NT2/D1 (cell line): ENCODE measurements at regions not wholly inside any gene's neighbourhood (a gene's known extent, or its start where the extent isn't known, plus 50 kb on each side); places are given as distances from the start of the nearest gene placed in this dataset.

Experiments used
- DNase-seq: peaks from one replicate; pipeline ENCODE4 v3.0.0-alpha.2; 2011; ENCODE audit warnings: low read depth, low spot score
- H3K27me3 ChIP-seq: 2 replicates; pipeline ENCODE4 v1.6.0; 2011; ENCODE audit warnings: mild to moderate bottlenecking; ENCODE audit not compliant: insufficient read length, insufficient read depth
- H3K36me3 ChIP-seq: 2 replicates; pipeline ENCODE4 v1.6.1; 2011; ENCODE audit warnings: mild to moderate bottlenecking, low read length, mixed read lengths; ENCODE audit not compliant: insufficient read depth, insufficient read length
- H3K4me1 ChIP-seq: 2 replicates; pipeline ENCODE4 v1.5.1; 2011; ENCODE audit not compliant: insufficient read depth, insufficient read length
- H3K4me3 ChIP-seq: 2 replicates; pipeline ENCODE4 v1.5.1; 2011; ENCODE audit warnings: low read depth; ENCODE audit not compliant: insufficient read length
- H3K9ac ChIP-seq: 2 replicates; pipeline ENCODE4 v1.6.0; 2011; ENCODE audit warnings: low read depth; ENCODE audit not compliant: insufficient read length
- H3K9me3 ChIP-seq: 2 replicates; pipeline ENCODE4 v1.5.1; 2011; ENCODE audit warnings: mild to moderate bottlenecking, low read length; ENCODE audit not compliant: insufficient read depth
- SUZ12 ChIP-seq: IDR thresholded peaks from 2 replicates; pipeline ENCODE4 v1.6.1; 2011; ENCODE audit not compliant: insufficient read length, insufficient read depth; ENCODE audit errors: extremely low read depth
- YY1 ChIP-seq: IDR thresholded peaks from 2 replicates; pipeline ENCODE4 v1.6.1; 2011; ENCODE audit not compliant: insufficient read length, insufficient read depth
- ZNF274 ChIP-seq: IDR thresholded peaks from 2 replicates; pipeline ENCODE4 v1.6.1; 2011; ENCODE audit warnings: mild to moderate bottlenecking, low read depth, low read length

DNA sequence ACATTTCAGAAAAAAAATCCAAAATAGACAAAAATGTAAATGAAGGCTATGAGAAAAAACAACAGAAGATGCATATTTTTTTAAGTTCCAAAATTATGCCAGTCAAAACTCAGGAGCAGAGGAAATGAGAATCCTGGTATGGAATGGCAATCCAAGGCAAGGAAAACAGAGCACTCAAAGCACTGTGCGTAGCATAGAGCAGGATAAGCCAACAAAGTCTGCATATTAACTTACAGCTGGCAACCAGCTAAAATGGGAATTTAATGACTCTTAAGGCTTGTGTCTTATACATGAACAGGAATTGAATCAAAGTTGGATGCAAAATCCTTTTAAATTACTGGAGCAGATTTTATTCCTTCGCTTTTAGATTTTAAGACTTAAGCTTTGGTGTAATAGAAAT is 203.5 kb upstream of the DAPK1 start:
- no peak for DNase-seq
- no peaks in the 10 kb centered on the region for H3K27me3 ChIP-seq
- TF ChIP-seq ZNF274 = no peak
- H3K9ac ChIP-seq = no peak overlapping the region
- no peaks in the 10 kb centered on the region for H3K4me1 ChIP-seq
- H3K9me3 ChIP-seq = peaks cover 11% of the 10 kb centered on the region
- H3K36me3 ChIP-seq = no peaks in the 10 kb centered on the region
- H3K4me3 ChIP-seq = no peak overlapping the region

DNA sequence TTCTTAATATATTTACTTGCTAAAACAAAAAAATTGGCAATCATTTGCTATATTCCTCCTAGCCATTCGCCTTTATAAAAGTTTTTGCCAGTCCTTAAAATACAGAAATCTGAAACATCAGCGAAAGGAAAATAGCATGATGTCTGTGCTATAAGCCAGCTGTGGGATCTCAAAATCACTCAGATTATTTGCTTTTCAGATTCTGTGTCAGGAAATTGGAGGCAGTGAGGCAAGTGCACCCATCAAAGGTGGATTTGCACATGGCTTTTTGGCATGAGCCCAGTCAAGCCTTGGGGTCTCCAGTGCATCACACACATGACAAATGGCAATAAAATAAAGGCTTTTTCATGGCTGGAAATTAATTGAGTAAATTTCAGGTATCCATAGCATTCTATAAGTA is 196.8 kb upstream of the DAPK1 start:
- no peaks in the 10 kb centered on the region for H3K36me3 ChIP-seq
- no peaks in the 10 kb centered on the region for H3K9me3 ChIP-seq
- H3K4me3 ChIP-seq = no peak overlapping the region
- TF ChIP-seq ZNF274 (no peak), SUZ12 (no peak), YY1 (no peak)
- no peaks in the 10 kb centered on the region for H3K4me1 ChIP-seq
- no peaks in the 10 kb centered on the region for H3K27me3 ChIP-seq
- no peak for DNase-seq
- no peak overlapping the region for H3K9ac ChIP-seq

DNA sequence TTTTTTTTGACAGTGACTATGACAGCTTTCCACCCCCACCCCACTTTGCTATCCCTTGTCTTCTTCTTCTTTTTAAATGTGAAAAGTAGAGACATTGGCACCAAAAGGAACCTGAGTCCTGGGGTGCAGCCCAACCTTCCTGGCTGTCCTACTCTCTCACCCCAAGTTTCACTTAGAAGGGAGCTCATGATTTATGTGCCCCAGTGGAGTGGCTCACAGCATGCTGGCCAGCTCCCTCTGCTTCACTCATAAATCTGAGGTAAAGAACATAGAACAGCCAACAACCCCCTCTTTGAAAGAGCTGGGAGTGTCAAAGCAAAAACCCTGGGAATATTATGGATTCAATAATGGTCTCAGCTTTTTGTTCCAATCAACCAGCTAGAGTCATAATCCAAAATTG is 196.3 kb upstream of the DAPK1 start:
- DNase-seq = no peak
- H3K4me1 ChIP-seq = no peaks in the 10 kb centered on the region
- no peak overlapping the region for H3K9ac ChIP-seq
- H3K9me3 ChIP-seq = no peaks in the 10 kb centered on the region
- H3K36me3 ChIP-seq = no peaks in the 10 kb centered on the region
- no peaks in the 10 kb centered on the region for H3K27me3 ChIP-seq
- TF ChIP-seq SUZ12 (no peak), ZNF274 (no peak), YY1 (no peak)
- no peak overlapping the region for H3K4me3 ChIP-seq

DNA sequence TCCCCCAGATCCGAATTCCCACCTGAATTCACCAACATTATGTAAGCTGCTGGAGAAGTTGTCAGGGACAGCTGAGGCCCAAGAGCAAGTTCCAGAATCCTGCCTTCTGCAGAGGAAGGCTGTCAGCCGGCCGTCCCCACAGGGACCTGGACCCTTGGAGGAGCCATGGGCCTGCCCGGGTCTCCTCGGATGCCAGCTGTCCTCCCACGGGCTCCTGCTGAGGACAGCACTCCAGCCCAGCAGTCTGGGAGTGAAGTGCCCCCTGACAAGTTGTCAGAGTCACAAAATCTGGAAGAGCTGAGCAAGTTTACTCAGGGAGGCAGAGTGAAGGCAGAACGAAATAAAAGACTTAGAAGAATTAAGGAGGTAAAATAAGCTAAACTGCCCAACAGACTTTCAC is 192.5 kb upstream of the DAPK1 start:
- TF ChIP-seq SUZ12 (no peak), YY1 (no peak), ZNF274 (no peak)
- DNase-seq = no peak
- no peak overlapping the region for H3K4me3 ChIP-seq
- H3K9ac ChIP-seq = no peak overlapping the region
- H3K36me3 ChIP-seq = no peaks in the 10 kb centered on the region
- no peaks in the 10 kb centered on the region for H3K27me3 ChIP-seq
- no peaks in the 10 kb centered on the region for H3K4me1 ChIP-seq
- H3K9me3 ChIP-seq = no peaks in the 10 kb centered on the region

DNA sequence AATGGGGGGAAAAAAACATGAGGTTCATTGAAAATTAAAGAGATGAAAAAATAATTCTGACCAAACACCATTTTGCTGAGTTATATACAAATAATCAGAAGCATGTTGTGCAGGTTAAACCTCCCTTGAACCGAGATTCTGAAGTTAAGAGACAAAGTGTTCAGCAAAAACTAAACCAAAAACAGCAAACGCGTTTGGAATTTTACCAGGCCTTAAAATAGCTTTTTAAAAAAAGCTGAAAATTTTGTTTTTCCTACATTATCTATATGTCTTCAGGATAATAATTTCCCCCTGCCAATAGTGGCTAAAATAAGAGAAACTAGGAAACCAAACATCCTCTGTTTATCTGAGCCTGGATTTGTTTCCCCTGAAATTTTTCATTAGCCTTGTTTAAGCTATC is 191.7 kb upstream of the DAPK1 start:
- Histone ChIP-seq H3K4me3 (no peak overlapping the region), H3K27me3 (no peaks in the 10 kb centered on the region), H3K9ac (no peak overlapping the region), H3K36me3 (no peaks in the 10 kb centered on the region), H3K9me3 (no peaks in the 10 kb centered on the region), H3K4me1 (no peaks in the 10 kb centered on the region)
- TF ChIP-seq ZNF274 = no peak
- no peak for TF ChIP-seq YY1
- no peak for TF ChIP-seq SUZ12
- DNase-seq = no peak

DNA sequence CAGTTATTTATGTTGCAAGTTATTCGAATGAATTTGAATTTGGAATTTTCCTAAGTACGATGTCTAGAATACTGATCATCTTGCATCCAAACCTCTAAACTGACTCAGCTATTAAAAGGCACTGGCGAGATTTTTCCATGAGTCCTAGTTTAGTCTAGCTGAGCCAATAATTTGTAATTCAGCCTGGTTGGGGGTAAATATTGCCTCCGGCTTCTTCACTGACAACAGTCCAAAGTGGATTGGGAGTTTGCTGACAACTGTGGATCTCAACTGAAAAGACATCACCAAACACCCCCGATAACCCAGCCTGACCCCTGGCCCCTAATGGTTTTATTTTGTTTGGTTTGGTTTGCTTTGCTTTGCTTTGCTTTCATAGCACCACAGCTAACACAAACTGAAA is 189.8 kb upstream of the DAPK1 start:
- Histone ChIP-seq H3K27me3 (no peaks in the 10 kb centered on the region), H3K9me3 (no peaks in the 10 kb centered on the region), H3K9ac (no peak overlapping the region), H3K4me3 (no peak overlapping the region), H3K36me3 (no peaks in the 10 kb centered on the region), H3K4me1 (no peaks in the 10 kb centered on the region)
- TF ChIP-seq ZNF274 = no peak
- TF ChIP-seq SUZ12 = no peak
- no peak for TF ChIP-seq YY1
- DNase-seq = no peak

DNA sequence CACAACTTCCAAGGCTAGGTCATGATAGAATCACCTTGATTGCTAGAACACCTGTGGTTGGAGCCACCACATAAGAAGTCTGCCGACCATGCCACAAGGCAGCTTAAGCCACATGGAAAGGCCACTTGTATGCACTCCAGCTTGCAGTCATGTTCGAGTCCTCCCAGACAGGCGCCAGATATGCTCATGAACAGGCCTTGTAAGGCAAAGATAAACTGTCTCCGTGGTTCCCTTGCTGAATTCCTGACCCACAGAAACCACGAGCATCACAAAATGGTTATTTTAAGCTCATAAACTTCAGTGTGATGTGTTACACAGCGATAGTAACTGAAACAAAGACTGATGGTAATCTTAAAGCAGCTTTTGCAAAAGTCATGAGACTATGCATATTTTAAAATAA is 188.4 kb upstream of the DAPK1 start:
- no peak overlapping the region for H3K9ac ChIP-seq
- TF ChIP-seq YY1 (no peak), SUZ12 (no peak), ZNF274 (no peak)

DNA sequence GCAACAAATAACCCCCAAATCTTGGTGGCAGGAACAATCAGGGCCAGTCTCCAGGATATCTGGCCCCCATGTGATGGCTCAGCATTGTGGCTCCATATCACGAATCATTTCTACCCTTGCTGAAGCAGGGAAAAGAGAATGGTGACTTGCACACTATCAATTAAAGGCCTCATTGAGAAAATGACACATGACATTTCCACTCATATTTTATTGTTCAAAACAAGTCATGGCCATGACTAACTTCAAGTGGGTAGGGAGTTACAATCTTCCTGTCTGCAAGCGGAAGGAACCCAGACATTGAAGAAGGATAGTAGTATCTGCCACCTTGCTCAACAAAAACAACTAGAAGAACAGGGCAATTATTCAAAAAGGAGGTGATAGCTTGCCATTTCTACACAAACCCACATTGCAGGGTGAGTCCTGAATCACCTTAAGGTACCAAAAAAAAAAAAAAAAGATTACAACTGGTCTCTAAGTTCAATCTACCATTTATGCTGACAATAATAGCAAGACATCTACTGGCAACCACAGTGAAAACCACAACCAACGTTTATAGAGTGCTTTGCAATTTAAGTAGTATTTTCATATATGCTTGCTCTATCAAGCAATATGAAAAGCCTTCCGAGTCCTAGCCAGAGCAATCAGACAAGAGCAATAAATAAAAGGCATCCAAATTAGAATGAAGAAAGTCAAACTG is 186.7 kb upstream of the DAPK1 start:
- Histone ChIP-seq H3K9ac (no peak overlapping the region), H3K27me3 (no peaks in the 10 kb centered on the region), H3K9me3 (peaks cover 4% of the 10 kb centered on the region; the same call in 1 of the 2 replicates), H3K36me3 (no peaks in the 10 kb centered on the region), H3K4me1 (no peaks in the 10 kb centered on the region), H3K4me3 (no peak overlapping the region)
- no peak for DNase-seq
- TF ChIP-seq YY1 (no peak), SUZ12 (no peak), ZNF274 (no peak)

More for the DNA sequence above, 188.4 kb upstream of the DAPK1 start:
- H3K27me3 ChIP-seq = no peaks in the 10 kb centered on the region
- H3K9me3 ChIP-seq = no peaks in the 10 kb centered on the region
- H3K4me1 ChIP-seq = no peaks in the 10 kb centered on the region
- no peak for DNase-seq
- no peak overlapping the region for H3K4me3 ChIP-seq
- H3K36me3 ChIP-seq = no peaks in the 10 kb centered on the region
